SKM-1 (cell line): ENCODE measurements at regions not wholly inside any gene's neighbourhood (a gene's known extent, or its start where the extent isn't known, plus 50 kb on each side); places are given as distances from the start of the nearest gene placed in this dataset.
A peak's percentile ranks its signal among the peaks of the same experiment; 100 is the strongest.

Experiments
- DNase-seq: peaks from one replicate; lab custom pipeline; 2025; ENCODE audit not compliant: unreplicated experiment; lab: John Stamatoyannopoulos, UW

DNA sequence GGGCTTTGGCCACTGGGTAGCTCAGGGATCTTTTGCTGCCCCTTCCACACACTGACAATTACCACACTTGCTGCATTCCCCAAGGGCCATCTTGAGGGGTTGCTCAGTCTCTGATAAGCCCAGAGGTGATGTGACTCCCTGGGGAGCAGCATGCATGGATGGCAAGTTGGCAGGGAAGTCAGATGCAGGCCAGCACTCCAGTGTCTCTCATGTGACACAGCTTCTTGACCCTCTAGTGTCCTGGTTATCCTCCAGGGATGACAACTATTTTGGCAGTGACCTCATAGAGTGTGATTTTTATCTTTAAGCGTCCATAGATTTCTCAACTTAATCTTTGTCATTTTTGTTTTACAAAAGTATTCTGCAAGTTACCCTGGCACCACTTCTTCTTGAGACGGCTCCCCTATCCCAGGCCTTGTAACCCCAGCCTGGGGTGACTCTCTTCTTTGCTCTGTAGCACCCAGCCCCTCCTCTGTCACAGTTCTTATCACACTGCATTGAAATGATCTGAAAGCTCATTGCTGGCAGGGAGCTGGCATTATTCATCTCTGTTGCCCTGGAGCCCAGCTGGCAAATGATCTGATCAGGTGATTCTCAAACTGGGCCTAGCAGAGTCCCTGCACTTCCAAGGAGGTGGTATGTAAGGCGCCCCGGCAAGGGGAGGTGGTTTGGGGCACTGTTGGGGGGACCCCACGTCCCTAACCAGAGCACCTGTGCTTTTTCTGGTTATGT, 72.6 kb downstream of the TENT5C start:
- no peak for DNase-seq

DNA sequence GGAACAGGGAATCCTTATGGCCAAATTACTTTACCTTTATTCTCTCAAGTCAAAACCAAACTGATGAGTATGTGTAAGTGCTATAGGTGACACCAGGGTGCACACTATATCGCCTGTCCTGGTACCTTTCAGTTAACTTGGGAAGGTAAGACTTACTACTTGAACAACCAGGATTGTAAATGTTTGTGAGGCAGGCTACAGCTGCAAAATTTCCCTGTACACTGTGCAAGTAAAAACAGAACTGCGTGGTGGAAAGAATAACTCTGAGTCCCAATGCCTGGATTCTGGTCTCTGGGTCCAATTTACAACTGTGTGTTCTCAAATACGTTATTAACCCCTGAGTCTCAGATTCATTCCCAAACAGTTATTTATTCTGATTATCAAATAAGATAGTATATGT, 73.5 kb downstream of the TENT5C start:
- DNase-seq = no peak

DNA sequence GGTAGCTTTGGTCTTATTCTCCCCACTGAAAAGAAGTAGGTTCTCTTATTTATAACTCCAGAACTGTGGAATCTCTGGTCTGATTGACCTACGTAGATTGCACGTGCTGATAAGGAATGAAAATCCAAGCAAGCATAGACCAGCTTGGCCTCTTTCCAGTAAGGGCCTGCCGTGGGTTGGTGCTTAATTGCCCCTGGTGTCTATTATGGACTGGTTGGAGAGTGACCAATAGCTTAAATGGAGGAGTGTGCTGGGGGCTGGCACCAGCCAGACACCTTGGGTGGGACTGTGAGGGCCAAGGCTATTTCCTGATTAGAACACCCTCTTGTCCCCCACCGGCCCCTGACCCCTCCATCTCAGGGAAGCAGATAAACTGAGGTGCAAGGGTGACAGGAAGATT, 74.0 kb downstream of the TENT5C start:
- DNase-seq = no peak

DNA sequence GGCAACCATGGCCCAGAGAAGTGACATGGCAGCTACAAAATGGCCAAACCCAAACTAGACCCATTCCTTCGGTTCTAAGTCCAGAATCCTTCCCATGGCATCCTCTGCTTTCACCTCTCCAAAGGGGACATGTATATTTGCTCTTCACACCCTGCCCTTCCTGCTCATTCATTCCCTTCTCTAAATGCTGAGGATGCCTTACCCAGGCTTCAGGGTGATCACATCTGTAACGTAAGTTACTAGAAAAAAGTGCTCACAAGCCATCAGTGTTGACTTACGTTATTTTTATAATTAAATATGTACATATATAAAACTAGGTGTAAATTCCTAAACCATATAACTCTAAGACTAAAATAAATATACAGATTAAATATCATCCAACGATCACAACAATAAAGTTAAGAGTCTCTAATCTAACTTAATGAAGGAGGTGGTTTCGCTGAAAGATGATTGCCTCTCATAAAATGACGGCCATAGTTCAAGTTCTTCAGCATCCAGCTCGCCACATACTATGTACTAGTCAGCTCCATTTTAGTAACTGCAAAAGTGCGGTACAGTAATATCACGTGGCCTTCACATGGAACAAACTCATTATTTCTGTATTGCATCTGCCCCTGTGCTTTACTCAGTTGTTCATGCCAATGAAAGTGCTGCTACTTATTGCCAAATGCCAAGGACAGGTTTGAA, 74.6 kb downstream of the TENT5C start:
- DNase-seq = no peak

- DNase-seq = no peak
Observed at GRCh38 chr1:117681093-117681900, 75.4 kb downstream of the TENT5C start.

- DNase-seq = no peak
Observed at GRCh38 chr1:117681901-117682250, 76.0 kb downstream of the TENT5C start.

DNA sequence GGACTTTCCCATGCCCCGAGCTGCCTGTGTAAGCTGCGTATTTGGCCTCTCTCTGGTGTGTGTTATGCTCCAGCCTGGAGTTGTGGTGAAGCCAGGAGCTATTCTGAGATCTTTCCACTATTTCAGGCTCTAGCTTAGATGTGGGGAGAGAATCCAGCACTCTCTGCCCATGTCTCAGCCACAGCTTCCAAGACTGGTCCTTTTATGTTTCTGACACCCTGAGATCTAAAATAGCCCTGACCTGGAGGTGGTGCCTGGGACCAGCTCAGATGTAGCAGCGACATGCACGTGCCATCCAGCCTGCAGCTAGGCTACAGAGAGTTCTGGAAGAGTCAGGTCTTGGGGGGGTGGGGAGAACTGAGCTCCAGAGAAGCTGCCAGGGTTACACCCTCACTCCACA, 76.5 kb downstream of the TENT5C start:
- DNase-seq = no peak

GRCh38 chr1:117683571-117684285, 77.9 kb downstream of the TENT5C start:
- DNase-seq = no peak

GRCh38 chr1:117685936-117686806, 80.3 kb downstream of the TENT5C start:
- no peak for DNase-seq

- DNase-seq = no peak
Observed at GRCh38 chr1:117686907-117687306, 81.1 kb downstream of the TENT5C start.

GRCh38 chr1:117689997-117690625, 84.3 kb downstream of the TENT5C start:
- DNase-seq = no peak

GRCh38 chr1:117691942-117692341, 86.1 kb downstream of the TENT5C start:
- no peak for DNase-seq

DNA sequence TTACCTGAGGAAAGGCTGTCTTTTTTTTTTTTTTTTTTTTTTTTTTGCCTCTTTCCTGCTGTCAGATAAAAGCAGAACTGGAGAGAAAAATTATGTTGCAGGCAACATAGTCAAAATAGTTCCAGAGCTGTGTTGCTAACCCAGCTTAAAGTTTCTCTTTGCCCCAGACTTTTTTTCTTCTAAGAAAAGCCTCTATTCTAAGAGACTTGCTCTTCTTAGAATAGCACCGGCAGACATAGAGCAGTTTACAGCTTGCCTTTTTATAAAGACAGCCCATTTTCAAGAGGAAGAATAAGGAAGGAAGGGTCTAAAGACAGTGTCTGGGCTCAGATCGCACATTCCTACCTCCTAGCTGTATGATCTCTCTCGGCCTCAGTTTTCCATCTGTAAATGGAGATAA, 88.7 kb downstream of the TENT5C start:
- no peak for DNase-seq

GRCh38 chr1:117695796-117696490, 90.1 kb downstream of the TENT5C start:
- no peak for DNase-seq

DNA sequence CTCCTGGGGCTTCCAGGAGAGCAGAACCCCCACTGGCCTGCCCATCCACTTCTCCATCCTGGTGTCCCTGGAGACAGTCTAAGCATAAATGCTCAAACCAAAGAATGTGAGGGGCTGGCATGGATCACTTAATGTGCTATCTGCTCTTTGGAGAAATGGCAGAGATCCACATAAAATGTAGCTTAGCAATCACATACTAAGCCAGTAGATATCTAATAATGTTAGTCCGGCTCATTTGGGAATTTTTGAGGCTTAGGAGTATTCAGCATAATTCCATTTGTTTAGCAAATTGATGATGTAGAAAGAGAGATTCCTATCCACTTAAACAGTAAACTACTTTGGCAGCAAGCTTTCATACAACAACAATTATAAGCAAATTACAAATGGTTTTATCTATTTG, 90.7 kb downstream of the TENT5C start:
- no peak for DNase-seq

DNA sequence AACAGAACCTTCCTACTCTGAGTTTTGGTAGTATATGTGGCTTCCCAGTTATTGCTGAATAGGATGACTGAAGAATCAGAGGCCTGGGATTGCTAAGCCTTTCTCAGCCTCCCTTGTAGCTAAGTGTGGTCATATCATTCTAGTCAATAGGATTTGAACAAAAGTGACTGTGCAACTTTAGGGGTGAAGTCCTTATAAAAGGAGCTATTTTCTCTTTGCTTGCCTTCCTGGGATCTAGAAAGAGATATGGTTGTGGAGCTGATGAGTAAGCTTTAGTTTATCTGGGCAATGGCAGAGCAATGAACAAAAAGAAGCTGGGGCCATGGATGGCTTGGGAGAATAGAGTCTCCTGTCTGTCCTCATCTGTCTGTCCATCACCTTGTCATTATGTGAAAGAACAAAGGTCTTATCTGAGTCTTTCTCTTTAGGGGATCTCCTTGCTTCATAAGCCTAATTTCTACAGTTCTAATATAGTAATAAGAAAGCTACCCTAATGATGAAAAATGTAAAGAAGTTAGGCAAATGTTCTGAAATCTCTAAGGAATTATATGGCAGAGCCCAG, 91.5 kb downstream of the TENT5C start:
- DNase-seq = no peak

DNA sequence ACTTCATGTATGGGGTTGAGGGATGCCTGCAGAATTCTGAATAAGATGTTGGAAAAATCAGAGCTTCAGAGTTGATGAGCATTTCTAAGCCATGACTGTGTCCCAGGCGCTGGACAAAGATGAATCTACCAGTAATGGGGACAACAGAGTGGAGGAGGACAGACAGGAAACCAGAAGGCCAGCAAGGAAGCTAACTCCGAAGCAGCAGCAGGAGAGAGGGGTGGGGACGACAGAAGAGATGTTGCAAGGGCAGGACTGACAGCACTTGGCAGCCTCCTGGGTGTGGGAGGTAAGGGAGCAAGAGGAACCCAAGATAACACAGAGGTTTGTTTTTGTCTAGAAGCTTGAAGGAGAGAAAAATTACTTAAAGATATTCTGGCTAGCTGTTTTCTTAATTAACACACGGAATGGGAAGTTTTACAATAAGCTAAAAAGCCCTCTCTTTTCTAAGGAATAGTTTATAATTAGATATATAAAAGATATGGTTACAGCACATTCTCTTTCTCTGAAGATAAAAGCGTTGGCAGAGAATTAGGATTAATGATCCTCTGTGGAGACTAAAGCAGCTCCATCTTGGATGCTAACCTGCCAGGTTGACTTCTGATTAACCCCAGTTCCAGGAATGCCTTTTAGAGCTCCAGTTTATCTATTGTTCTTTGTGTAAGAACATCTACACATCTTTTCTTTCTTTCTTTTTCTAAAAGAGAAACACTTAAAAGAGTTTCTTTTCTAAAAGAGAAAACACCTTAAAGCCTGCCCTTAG, 92.7 kb downstream of the TENT5C start:
- peak; percentile 12 for DNase-seq

DNA sequence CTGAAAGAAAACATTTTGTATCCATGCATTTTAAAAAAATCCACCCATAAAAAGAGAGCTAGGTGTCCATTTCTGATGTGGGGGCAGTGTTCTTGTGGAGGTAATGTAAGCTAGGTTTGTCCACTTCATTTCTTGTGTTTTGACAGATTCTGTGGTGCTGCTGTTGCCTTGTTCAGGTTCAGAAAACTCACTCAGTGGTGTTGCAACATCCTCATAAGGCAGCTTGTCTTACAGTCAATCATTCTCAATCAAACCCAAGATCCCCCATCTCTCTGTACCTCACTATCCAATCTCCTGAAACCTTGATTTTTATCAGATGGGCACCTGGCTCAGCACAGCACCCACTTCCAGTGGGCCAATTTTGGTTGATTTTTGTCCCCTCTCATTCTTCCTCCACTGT, 94.1 kb downstream of the TENT5C start:
- no peak for DNase-seq
